BJ (cell line): ENCODE measurements at regions not wholly inside any gene's neighbourhood (a gene's known extent, or its start where the extent isn't known, plus 50 kb on each side); places are given as distances from the start of the nearest gene placed in this dataset.

Experiments used
- CTCF ChIA-PET: fragments of 350-600 bp; formaldehyde crosslinking; extraction: SDS; loops from one replicate; lab custom pipeline; 2021; ENCODE audit warnings: antibody characterized with exemption, inconsistent platforms; lab: Yijun Ruan, JAX
- POLR2A ChIA-PET: fragments of 300-600 bp; sonication (Branson Sonifier 250); formaldehyde crosslinking; extraction: SDS; loops from one replicate; lab custom pipeline; 2021; ENCODE audit warnings: antibody characterized with exemption; lab: Charles Lee
- DNase-seq: peaks from one replicate; pipeline ENCODE4 v3.0.0-alpha.2; 2011; ENCODE audit warnings: low read depth
- H3K27me3 ChIP-seq: 2 replicates; pipeline ENCODE4 v1.6.0; 2011; ENCODE audit warnings: low read length; ENCODE audit not compliant: control insufficient read depth, insufficient read depth
- H3K36me3 ChIP-seq: 2 replicates; pipeline ENCODE4 v1.5.1; 2011; ENCODE audit warnings: low read length; ENCODE audit not compliant: control insufficient read depth, insufficient read depth
- H3K4me3 ChIP-seq: 2 replicates; pipeline ENCODE4 v1.5.1; 2011; ENCODE audit warnings: low read depth, mild to moderate bottlenecking, control low read depth, low read length
- CTCF ChIP-seq: IDR thresholded peaks from 2 replicates; pipeline ENCODE4 v1.5.1; 2011; ENCODE audit warnings: low read depth, mild to moderate bottlenecking, control low read depth, inconsistent platforms, low read length, moderate library complexity; ENCODE audit not compliant: insufficient read depth

GRCh38 chr2:136057023-136057801, 60.7 kb downstream of the CXCR4 start:
- ChIA-PET POLR2A (no interaction called here), CTCF (no interaction called here)
- no peak for TF ChIP-seq CTCF
- Histone ChIP-seq H3K36me3 (no peaks in the 10 kb centered on the region), H3K27me3 (no peaks in the 10 kb centered on the region), H3K4me3 (no peak overlapping the region)
- DNase-seq, result no peak

GRCh38 chr2:136055929-136056688, 61.8 kb downstream of the CXCR4 start:
- H3K27me3 ChIP-seq, result no peaks in the 10 kb centered on the region
- ChIA-PET POLR2A (no interaction called here), CTCF (interaction anchor here (0.6 kb wide), 1 partner anchor 142 kb away, joined by 4 read pairs; no protein-coding TSS in a partner anchor)
- H3K36me3 ChIP-seq, result no peaks in the 10 kb centered on the region
- no peak overlapping the region for H3K4me3 ChIP-seq
- TF ChIP-seq CTCF, result no peak
- no peak for DNase-seq

GRCh38 chr2:136054856-136055255, 63.1 kb downstream of the CXCR4 start:
- ChIA-PET CTCF (no interaction called here), POLR2A (no interaction called here)
- no peak for DNase-seq
- no peaks in the 10 kb centered on the region for H3K36me3 ChIP-seq
- no peak for TF ChIP-seq CTCF
- H3K27me3 ChIP-seq, result no peaks in the 10 kb centered on the region
- no peak overlapping the region for H3K4me3 ChIP-seq

GRCh38 chr2:136052369-136053362, 65.3 kb downstream of the CXCR4 start:
- ChIA-PET CTCF (interaction anchor here (1.2 to 1.6 kb wide), 2 partner anchors 26 to 1984 kb away, joined by 3 to 5 read pairs; no protein-coding TSS in a partner anchor), POLR2A (no interaction called here)
- no peak overlapping the region for H3K4me3 ChIP-seq
- DNase-seq, result no peak
- no peak for TF ChIP-seq CTCF
- H3K36me3 ChIP-seq, result no peaks in the 10 kb centered on the region
- H3K27me3 ChIP-seq, result no peaks in the 10 kb centered on the region
